ENCODE measurements at regions not wholly inside any gene's neighbourhood (a gene's known extent, or its start where the extent isn't known, plus 50 kb on each side); places are given as distances from the start of the nearest gene placed in this dataset.

DNA sequence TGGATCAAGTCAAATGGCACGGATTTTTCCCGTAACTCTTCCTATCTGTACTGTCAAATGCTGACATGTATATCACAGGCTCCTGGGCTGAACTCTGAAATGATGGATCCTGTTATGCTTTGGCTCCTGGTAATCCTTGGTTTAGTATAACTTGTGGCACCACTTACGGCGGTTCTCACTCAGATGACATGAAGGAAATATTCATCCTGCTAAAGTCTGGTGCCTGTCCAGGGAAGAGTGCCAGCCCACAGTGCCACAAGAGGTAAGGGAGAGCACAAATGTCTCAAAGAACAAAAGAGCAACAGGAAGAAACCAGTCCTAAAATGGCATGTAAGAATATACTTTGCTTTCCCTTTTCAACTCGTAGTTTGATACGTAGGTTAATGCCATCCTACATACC lies 93.1 kb upstream of the TAB2 start:
- TF ChIP-seq POLR2AphosphoS5 (IDR thresholded peaks at IDR 0.05) (no peak), POLR2A (IDR thresholded peaks at IDR 0.05) (no peak), EP300 (IDR thresholded peaks at IDR 0.05) (no peak)
- TF ChIP-seq, protein P1, sequence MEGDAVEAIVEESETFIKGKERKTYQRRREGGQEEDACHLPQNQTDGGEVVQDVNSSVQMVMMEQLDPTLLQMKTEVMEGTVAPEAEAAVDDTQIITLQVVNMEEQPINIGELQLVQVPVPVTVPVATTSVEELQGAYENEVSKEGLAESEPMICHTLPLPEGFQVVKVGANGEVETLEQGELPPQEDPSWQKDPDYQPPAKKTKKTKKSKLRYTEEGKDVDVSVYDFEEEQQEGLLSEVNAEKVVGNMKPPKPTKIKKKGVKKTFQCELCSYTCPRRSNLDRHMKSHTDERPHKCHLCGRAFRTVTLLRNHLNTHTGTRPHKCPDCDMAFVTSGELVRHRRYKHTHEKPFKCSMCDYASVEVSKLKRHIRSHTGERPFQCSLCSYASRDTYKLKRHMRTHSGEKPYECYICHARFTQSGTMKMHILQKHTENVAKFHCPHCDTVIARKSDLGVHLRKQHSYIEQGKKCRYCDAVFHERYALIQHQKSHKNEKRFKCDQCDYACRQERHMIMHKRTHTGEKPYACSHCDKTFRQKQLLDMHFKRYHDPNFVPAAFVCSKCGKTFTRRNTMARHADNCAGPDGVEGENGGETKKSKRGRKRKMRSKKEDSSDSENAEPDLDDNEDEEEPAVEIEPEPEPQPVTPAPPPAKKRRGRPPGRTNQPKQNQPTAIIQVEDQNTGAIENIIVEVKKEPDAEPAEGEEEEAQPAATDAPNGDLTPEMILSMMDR (IDR thresholded peaks at IDR 0.05): no peak

Data from sigmoid colon (tissue), 4 donors.